DND-41 (cell line): ENCODE measurements at regions not wholly inside any gene's neighbourhood (a gene's known extent, or its start where the extent isn't known, plus 50 kb on each side); places are given as distances from the start of the nearest gene placed in this dataset.

Source experiments
- ATAC-seq: fragments of 200-7000 bp; cut with Tn5 transposase; 3 replicates; pipeline ENCODE4 v1.9.1; 2021; ENCODE audit warnings: low read depth; ENCODE audit not compliant: insufficient read depth
- DNase-seq: peaks from one replicate; pipeline ENCODE4 v3.0.0-alpha.2; 2020
- H2AFZ ChIP-seq: 2 replicates; pipeline ENCODE4 v1.6.0; 2012; ENCODE audit warnings: low read depth, low read length
- H3K27ac ChIP-seq: 2 replicates; pipeline ENCODE4 v1.5.1; 2012; ENCODE audit warnings: low read length, inconsistent platforms
- H3K27me3 ChIP-seq: fragments of 200-600 bp; sonication (generic); 2 replicates; pipeline ENCODE4 v1.6.0; 2012; ENCODE audit warnings: low read length, mild to moderate bottlenecking, inconsistent platforms; ENCODE audit not compliant: insufficient read depth, poor library complexity
- H3K36me3 ChIP-seq: 2 replicates; pipeline ENCODE4 v1.5.1; 2012; ENCODE audit warnings: low read length, inconsistent platforms; ENCODE audit not compliant: insufficient read depth
- H3K4me1 ChIP-seq: 2 replicates; pipeline ENCODE4 v1.5.1; 2012; ENCODE audit warnings: mild to moderate bottlenecking, low read length; ENCODE audit not compliant: insufficient read depth
- H3K4me2 ChIP-seq: 2 replicates; pipeline ENCODE4 v1.6.0; 2012; ENCODE audit warnings: mild to moderate bottlenecking, moderate library complexity, low read length, inconsistent platforms; ENCODE audit not compliant: insufficient read depth
- H3K4me3 ChIP-seq, 2 experiments: fragments of 200-600 bp in 1 of 2; shearing (Covaris generic) in 1 of 2; 2 replicates each; pipeline ENCODE4 v1.5.1; 2012 to 2016; ENCODE audit warnings: inconsistent platforms in 2 of 2, low read length in 2 of 2, mild to moderate bottlenecking in 2 of 2, low read depth in 1 of 2, moderate library complexity in 1 of 2
- H3K79me2 ChIP-seq: 2 replicates; pipeline ENCODE4 v1.6.0; 2012; ENCODE audit warnings: low read length, inconsistent platforms; ENCODE audit not compliant: insufficient read depth
- H3K9ac ChIP-seq: 2 replicates; pipeline ENCODE4 v1.6.0; 2012; ENCODE audit warnings: low read depth, mild to moderate bottlenecking, inconsistent platforms, low read length, moderate library complexity
- H3K9me3 ChIP-seq: 2 replicates; pipeline ENCODE4 v1.5.1; 2012; ENCODE audit warnings: low read length, moderate library complexity, mild to moderate bottlenecking, inconsistent platforms; ENCODE audit not compliant: insufficient read depth, severe bottlenecking
- H4K20me1 ChIP-seq: 2 replicates; pipeline ENCODE4 v1.6.0; 2012; ENCODE audit warnings: low read length; ENCODE audit not compliant: insufficient read depth
- EZH2 ChIP-seq: IDR thresholded peaks from 3 replicates; pipeline ENCODE4 v1.6.1; 2012; ENCODE audit warnings: borderline replicate concordance, low read depth, mild to moderate bottlenecking, moderate library complexity, low read length, inconsistent platforms; ENCODE audit not compliant: severe bottlenecking
- TF ChIP-seq, protein P1 (sequence below): IDR thresholded peaks from 2 replicates; pipeline ENCODE4 v1.5.1; 2012; ENCODE audit warnings: borderline replicate concordance, low read length, moderate library complexity, mild to moderate bottlenecking; ENCODE audit not compliant: poor library complexity, severe bottlenecking; ENCODE audit errors: extremely low read depth

GRCh38 chr2:220243571-220243970 lies 616.1 kb downstream of the SLC4A3 start:
- ATAC-seq, result no peak
- no peak overlapping the region for H2AFZ ChIP-seq
- no peak overlapping the region for H3K4me3 ChIP-seq
- H3K4me2 ChIP-seq, result no peak overlapping the region
- no peaks in the 10 kb centered on the region for H3K9me3 ChIP-seq
- no peak overlapping the region for H3K9ac ChIP-seq
- no peaks in the 10 kb centered on the region for H4K20me1 ChIP-seq
- H3K27me3 ChIP-seq, result no peaks in the 10 kb centered on the region
- H3K36me3 ChIP-seq, result no peaks in the 10 kb centered on the region
- no peaks in the 10 kb centered on the region for H3K4me1 ChIP-seq
- no peak for DNase-seq
- H3K79me2 ChIP-seq, result no peaks in the 10 kb centered on the region
- TF ChIP-seq, protein P1, sequence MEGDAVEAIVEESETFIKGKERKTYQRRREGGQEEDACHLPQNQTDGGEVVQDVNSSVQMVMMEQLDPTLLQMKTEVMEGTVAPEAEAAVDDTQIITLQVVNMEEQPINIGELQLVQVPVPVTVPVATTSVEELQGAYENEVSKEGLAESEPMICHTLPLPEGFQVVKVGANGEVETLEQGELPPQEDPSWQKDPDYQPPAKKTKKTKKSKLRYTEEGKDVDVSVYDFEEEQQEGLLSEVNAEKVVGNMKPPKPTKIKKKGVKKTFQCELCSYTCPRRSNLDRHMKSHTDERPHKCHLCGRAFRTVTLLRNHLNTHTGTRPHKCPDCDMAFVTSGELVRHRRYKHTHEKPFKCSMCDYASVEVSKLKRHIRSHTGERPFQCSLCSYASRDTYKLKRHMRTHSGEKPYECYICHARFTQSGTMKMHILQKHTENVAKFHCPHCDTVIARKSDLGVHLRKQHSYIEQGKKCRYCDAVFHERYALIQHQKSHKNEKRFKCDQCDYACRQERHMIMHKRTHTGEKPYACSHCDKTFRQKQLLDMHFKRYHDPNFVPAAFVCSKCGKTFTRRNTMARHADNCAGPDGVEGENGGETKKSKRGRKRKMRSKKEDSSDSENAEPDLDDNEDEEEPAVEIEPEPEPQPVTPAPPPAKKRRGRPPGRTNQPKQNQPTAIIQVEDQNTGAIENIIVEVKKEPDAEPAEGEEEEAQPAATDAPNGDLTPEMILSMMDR, result no peak
- TF ChIP-seq EZH2, result no peak
- H3K27ac ChIP-seq, result no peak overlapping the region

DNA sequence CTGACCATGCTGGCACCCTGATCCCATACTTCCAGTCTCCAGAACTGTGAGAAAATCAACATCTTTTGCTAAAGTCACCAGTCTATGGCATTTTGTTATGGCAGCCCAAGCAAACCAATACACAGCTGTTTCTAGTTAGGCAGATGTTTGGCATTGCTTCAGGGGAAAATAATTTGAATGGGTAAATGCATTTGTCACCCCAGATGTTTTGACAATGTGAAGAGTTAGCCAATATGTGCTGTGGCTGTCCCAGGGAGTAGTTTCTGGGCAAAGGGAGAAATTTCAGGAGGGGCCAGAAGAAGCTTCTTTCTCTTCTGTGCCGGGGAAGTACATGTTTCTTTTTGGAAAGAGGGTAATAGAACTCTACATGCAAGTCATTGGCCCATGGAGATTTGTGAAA lies 619.0 kb downstream of the SLC4A3 start:
- H3K4me1 ChIP-seq, result no peaks in the 10 kb centered on the region
- H4K20me1 ChIP-seq, result no peaks in the 10 kb centered on the region
- TF ChIP-seq EZH2, result no peak
- TF ChIP-seq, protein P1, result no peak
- H3K9me3 ChIP-seq, result no peaks in the 10 kb centered on the region
- no peak overlapping the region for H2AFZ ChIP-seq
- H3K4me3 ChIP-seq, result no peak overlapping the region
- H3K9ac ChIP-seq, result no peak overlapping the region
- H3K4me2 ChIP-seq, result no peak overlapping the region
- ATAC-seq, result no peak
- H3K27ac ChIP-seq, result no peak overlapping the region
- no peak for DNase-seq
- no peaks in the 10 kb centered on the region for H3K36me3 ChIP-seq
- no peaks in the 10 kb centered on the region for H3K27me3 ChIP-seq
- H3K79me2 ChIP-seq, result no peaks in the 10 kb centered on the region

DNA sequence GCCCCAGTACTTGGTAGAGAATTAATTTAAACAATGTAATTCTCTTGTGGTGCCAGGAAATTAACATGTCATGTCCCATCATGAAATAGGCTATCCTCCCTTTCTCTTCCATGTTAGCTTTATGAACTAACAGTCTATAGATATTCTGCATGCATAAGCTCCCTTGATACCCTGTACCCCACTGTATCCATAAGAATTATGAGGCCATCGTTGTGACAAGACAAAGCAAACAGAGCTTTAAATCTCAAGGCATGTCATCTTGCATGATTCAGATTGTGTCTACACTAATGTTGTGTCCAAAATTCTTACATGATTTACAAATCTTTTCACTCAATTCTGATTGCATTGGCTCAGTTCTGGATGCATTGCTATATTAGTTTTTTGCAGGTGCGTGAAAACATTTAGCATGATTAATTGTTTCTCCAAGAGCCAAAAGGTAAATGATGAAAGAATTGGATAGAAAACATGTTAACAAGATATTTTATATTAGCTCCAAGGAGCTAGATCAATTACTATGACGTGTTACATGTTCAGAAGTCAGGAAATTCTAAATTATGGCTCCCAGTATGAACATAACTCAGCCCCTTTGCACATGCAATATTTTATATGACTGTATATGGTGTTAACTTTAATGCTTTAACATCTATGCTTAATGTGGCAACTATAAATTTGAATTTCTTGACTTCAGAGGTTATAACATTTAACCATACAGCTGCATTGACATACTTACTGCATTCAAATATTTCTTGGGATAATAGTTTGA lies 620.3 kb downstream of the SLC4A3 start:
- Histone ChIP-seq H2AFZ (no peak overlapping the region), H3K4me3 (no peak overlapping the region), H3K4me2 (no peak overlapping the region), H3K79me2 (no peaks in the 10 kb centered on the region), H3K27ac (no peak overlapping the region), H3K9ac (no peak overlapping the region), H4K20me1 (no peaks in the 10 kb centered on the region), H3K9me3 (no peaks in the 10 kb centered on the region), H3K27me3 (no peaks in the 10 kb centered on the region), H3K4me1 (no peaks in the 10 kb centered on the region), H3K36me3 (no peaks in the 10 kb centered on the region)
- TF ChIP-seq EZH2, result no peak
- TF ChIP-seq, protein P1, result no peak
- no peak for ATAC-seq
- no peak for DNase-seq
